ENCODE measurements at regions not wholly inside any gene's neighbourhood (a gene's known extent, or its start where the extent isn't known, plus 50 kb on each side); places are given as distances from the start of the nearest gene placed in this dataset.

GRCh38 chr14:97747316-97747715 is 950.1 kb downstream of the VRK1 start:
- no peak for DNase-seq (ENCODE audit: low read depth in 6 of 9, low spot score in 9 of 9)
- WGBS = 94% methylated on average over 2 of the region's 2 CpGs
- H3K36me3 ChIP-seq (ENCODE audit: control insufficient read depth in 2 of 2, insufficient read depth in 2 of 2, low read length in 1 of 2) = peaks cover 5 to 49% of the 10 kb centered on the region in 2 donors

DNA sequence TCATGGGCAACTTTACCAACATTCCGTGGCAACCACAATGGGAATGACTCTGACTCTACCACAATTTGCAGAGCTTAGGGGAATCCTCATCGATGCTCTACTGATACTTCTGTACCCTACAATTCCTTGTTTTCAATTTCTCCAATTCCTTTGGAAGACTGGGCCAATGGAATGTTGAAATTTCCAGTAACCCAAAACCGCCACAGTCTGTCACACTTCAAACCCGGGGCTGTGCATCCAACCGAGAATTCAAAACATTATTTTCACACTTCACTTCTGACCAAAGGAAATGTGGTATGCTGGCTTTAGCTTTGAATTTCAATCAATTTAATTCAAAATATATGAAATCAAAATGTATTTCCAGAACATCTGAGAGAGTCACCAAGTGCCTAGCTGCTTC is 951.4 kb downstream of the VRK1 start:
- peaks cover 8 to 59% of the 10 kb centered on the region in 2 donors for H3K36me3 ChIP-seq (ENCODE audit: control insufficient read depth in 2 of 2, insufficient read depth in 2 of 2, low read length in 1 of 2)
- no peaks in the 10 kb centered on the region for H3K27me3 ChIP-seq (ENCODE audit: control insufficient read depth in 2 of 2, insufficient read depth in 1 of 2, low read length in 1 of 2)
- DNase-seq (ENCODE audit: low read depth in 6 of 9, low spot score in 9 of 9) = no peak
- peaks cover 0 to 4% of the 10 kb centered on the region in 2 donors for H3K4me1 ChIP-seq (ENCODE audit: control insufficient read depth in 2 of 2, insufficient read depth in 2 of 2, low read length in 2 of 2)
- 95% methylated on average over 5 of the region's 5 CpGs for WGBS
- H3K4me3 ChIP-seq (ENCODE audit: low read length in 2 of 2) = no peak overlapping the region
- H3K27ac ChIP-seq (ENCODE audit: low read depth in 1 of 2, low read length in 1 of 2) = no peak overlapping the region
- no peaks in the 10 kb centered on the region for H3K9me3 ChIP-seq (ENCODE audit: control insufficient read depth in 2 of 2, insufficient read depth in 1 of 2, low read length in 1 of 2)

More at GRCh38 chr14:97747316-97747715, 950.1 kb downstream of the VRK1 start:
- Histone ChIP-seq H3K4me3 (ENCODE audit: low read length in 2 of 2) (no peak overlapping the region), H3K27ac (ENCODE audit: low read depth in 1 of 2, low read length in 1 of 2) (no peak overlapping the region), H3K4me1 (ENCODE audit: control insufficient read depth in 2 of 2, insufficient read depth in 2 of 2, low read length in 2 of 2) (peaks cover 0 to 4% of the 10 kb centered on the region in 2 donors), H3K27me3 (ENCODE audit: control insufficient read depth in 2 of 2, insufficient read depth in 1 of 2, low read length in 1 of 2) (no peaks in the 10 kb centered on the region), H3K9me3 (ENCODE audit: control insufficient read depth in 2 of 2, insufficient read depth in 1 of 2, low read length in 1 of 2) (no peaks in the 10 kb centered on the region)

DNA sequence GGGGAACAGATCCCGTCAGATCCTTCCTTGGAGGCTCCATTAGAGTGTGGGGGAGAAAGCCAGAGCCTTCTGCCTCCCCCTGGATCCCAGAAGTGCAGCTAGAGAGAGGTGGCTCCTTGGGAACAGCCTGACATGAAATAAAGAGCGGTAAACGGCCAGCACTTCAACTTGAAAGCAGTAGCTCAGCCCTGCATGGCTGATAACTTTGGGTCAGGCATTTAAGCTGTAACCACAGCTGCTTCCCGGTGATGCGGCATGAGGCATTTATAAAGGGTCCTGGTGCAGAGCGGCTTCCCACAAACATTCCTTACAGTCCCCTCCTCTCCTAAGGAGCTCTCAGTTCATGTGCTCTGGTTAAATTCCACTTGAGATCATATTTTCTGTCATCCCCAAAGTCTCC is 960.3 kb downstream of the VRK1 start:
- Histone ChIP-seq H3K27me3 (ENCODE audit: control insufficient read depth in 2 of 2, insufficient read depth in 1 of 2, low read length in 1 of 2) (no peaks in the 10 kb centered on the region), H3K4me3 (ENCODE audit: low read length in 2 of 2) (peak overlapping the region in 1 of 2 donors; percentile 57), H3K9me3 (ENCODE audit: control insufficient read depth in 2 of 2, insufficient read depth in 1 of 2, low read length in 1 of 2) (no peaks in the 10 kb centered on the region), H3K4me1 (ENCODE audit: control insufficient read depth in 2 of 2, insufficient read depth in 2 of 2, low read length in 2 of 2) (peaks cover 6 to 37% of the 10 kb centered on the region in 2 donors), H3K27ac (ENCODE audit: low read depth in 1 of 2, low read length in 1 of 2) (peak overlapping the region in 1 of 2 donors; percentile 14), H3K36me3 (ENCODE audit: control insufficient read depth in 2 of 2, insufficient read depth in 2 of 2, low read length in 1 of 2) (peaks cover 3 to 25% of the 10 kb centered on the region in 2 donors)
- no peak for DNase-seq (ENCODE audit: low read depth in 6 of 9, low spot score in 9 of 9)
- 95% methylated on average over 6 of the region's 6 CpGs for WGBS

GRCh38 chr14:97760050-97760449 is 962.9 kb downstream of the VRK1 start:
- H3K36me3 ChIP-seq (ENCODE audit: control insufficient read depth in 2 of 2, insufficient read depth in 2 of 2, low read length in 1 of 2) = peaks cover 0 to 10% of the 10 kb centered on the region in 2 donors
- no peaks in the 10 kb centered on the region for H3K9me3 ChIP-seq (ENCODE audit: control insufficient read depth in 2 of 2, insufficient read depth in 1 of 2, low read length in 1 of 2)
- peaks cover 16 to 57% of the 10 kb centered on the region in 2 donors for H3K4me1 ChIP-seq (ENCODE audit: control insufficient read depth in 2 of 2, insufficient read depth in 2 of 2, low read length in 2 of 2)
- DNase-seq (ENCODE audit: low read depth in 6 of 9, low spot score in 9 of 9) = no peak
- no peaks in the 10 kb centered on the region for H3K27me3 ChIP-seq (ENCODE audit: control insufficient read depth in 2 of 2, insufficient read depth in 1 of 2, low read length in 1 of 2)
- WGBS = 87% methylated on average over 1 of the region's 1 CpG
- peak overlapping the region in 1 of 2 donors; percentile 86 for H3K27ac ChIP-seq (ENCODE audit: low read depth in 1 of 2, low read length in 1 of 2)
- peak overlapping the region; percentile 1 to 57 for H3K4me3 ChIP-seq (ENCODE audit: low read length in 2 of 2)

GRCh38 chr14:97762386-97762785 is 965.2 kb downstream of the VRK1 start:
- 38% methylated on average over 5 of the region's 5 CpGs for WGBS
- no peaks in the 10 kb centered on the region for H3K27me3 ChIP-seq (ENCODE audit: control insufficient read depth in 2 of 2, insufficient read depth in 1 of 2, low read length in 1 of 2)
- H3K9me3 ChIP-seq (ENCODE audit: control insufficient read depth in 2 of 2, insufficient read depth in 1 of 2, low read length in 1 of 2) = no peaks in the 10 kb centered on the region
- peak overlapping the region; percentile 42 to 57 for H3K4me3 ChIP-seq (ENCODE audit: low read length in 2 of 2)
- peak overlapping the region; percentile 62 to 86 for H3K27ac ChIP-seq (ENCODE audit: low read depth in 1 of 2, low read length in 1 of 2)
- peak in 3 of 9 donors; percentile 41 to 55 (median 48) for DNase-seq (ENCODE audit: low read depth in 6 of 9, low spot score in 9 of 9)
- peaks cover 16 to 68% of the 10 kb centered on the region in 2 donors for H3K4me1 ChIP-seq (ENCODE audit: control insufficient read depth in 2 of 2, insufficient read depth in 2 of 2, low read length in 2 of 2)
- no peaks in the 10 kb centered on the region for H3K36me3 ChIP-seq (ENCODE audit: control insufficient read depth in 2 of 2, insufficient read depth in 2 of 2, low read length in 1 of 2)

DNA sequence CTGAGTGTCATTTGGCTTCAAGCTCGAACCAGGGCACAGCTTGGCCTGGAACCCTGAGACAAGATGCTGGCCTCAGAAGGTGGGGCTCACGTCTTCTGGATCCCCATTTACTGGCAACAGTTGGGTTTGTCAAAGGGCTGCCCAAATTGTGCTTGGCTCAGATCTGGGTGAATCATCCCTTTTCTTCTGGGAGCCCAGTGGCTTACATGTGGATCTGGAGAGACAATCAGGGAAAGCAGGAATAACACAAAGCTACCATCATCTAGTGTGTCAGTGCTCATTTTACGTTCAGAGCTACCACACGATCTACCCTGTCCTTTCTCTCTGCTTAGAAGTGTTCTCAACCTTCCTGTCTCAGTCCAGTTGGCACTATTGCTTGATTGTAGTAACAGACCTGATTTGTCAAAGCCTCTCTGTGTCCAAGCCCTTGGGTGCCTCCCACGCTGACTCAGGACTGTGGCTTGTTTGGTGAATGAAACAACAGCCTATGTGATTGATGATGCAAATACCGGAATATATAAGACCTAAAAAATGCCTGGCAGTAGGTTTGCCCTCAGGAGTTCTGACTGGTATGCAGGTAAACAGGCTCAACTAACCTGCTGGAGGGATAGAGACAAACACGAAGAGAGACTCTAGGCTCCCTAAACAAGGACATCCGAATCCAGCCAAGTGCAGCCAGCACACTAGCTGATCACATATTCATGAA is 974.3 kb downstream of the VRK1 start:
- no peak overlapping the region for H3K27ac ChIP-seq (ENCODE audit: low read depth in 1 of 2, low read length in 1 of 2)
- H3K4me1 ChIP-seq (ENCODE audit: control insufficient read depth in 2 of 2, insufficient read depth in 2 of 2, low read length in 2 of 2) = peaks cover 22 to 89% of the 10 kb centered on the region in 2 donors
- WGBS = 85% methylated on average over 8 of the region's 8 CpGs
- no peak for DNase-seq (ENCODE audit: low read depth in 6 of 9, low spot score in 9 of 9)
- H3K27me3 ChIP-seq (ENCODE audit: control insufficient read depth in 2 of 2, insufficient read depth in 1 of 2, low read length in 1 of 2) = no peaks in the 10 kb centered on the region
- H3K4me3 ChIP-seq (ENCODE audit: low read length in 2 of 2) = no peak overlapping the region
- H3K36me3 ChIP-seq (ENCODE audit: control insufficient read depth in 2 of 2, insufficient read depth in 2 of 2, low read length in 1 of 2) = peaks cover 0 to 2% of the 10 kb centered on the region in 2 donors
- H3K9me3 ChIP-seq (ENCODE audit: control insufficient read depth in 2 of 2, insufficient read depth in 1 of 2, low read length in 1 of 2) = peaks cover 0 to 5% of the 10 kb centered on the region in 2 donors

- H3K27ac ChIP-seq (ENCODE audit: low read depth in 1 of 2, low read length in 1 of 2) = peak overlapping the region in 1 of 2 donors; percentile 38
- H3K36me3 ChIP-seq (ENCODE audit: control insufficient read depth in 2 of 2, insufficient read depth in 2 of 2, low read length in 1 of 2) = peaks cover 0 to 2% of the 10 kb centered on the region in 2 donors
- peaks cover 40 to 90% of the 10 kb centered on the region in 2 donors for H3K4me1 ChIP-seq (ENCODE audit: control insufficient read depth in 2 of 2, insufficient read depth in 2 of 2, low read length in 2 of 2)
- H3K4me3 ChIP-seq (ENCODE audit: low read length in 2 of 2) = no peak overlapping the region
- 94% methylated on average over 6 of the region's 6 CpGs for WGBS
- no peaks in the 10 kb centered on the region for H3K27me3 ChIP-seq (ENCODE audit: control insufficient read depth in 2 of 2, insufficient read depth in 1 of 2, low read length in 1 of 2)
- no peak for DNase-seq (ENCODE audit: low read depth in 6 of 9, low spot score in 9 of 9)
- H3K9me3 ChIP-seq (ENCODE audit: control insufficient read depth in 2 of 2, insufficient read depth in 1 of 2, low read length in 1 of 2) = peaks cover 0 to 2% of the 10 kb centered on the region in 2 donors
These were observed 976.4 kb downstream of the VRK1 start for GRCh38 chr14:97773598-97773997.

- no peak overlapping the region for H3K4me3 ChIP-seq (ENCODE audit: low read length in 2 of 2)
- H3K4me1 ChIP-seq (ENCODE audit: control insufficient read depth in 2 of 2, insufficient read depth in 2 of 2, low read length in 2 of 2) = peaks cover 38 to 68% of the 10 kb centered on the region in 2 donors
- H3K9me3 ChIP-seq (ENCODE audit: control insufficient read depth in 2 of 2, insufficient read depth in 1 of 2, low read length in 1 of 2) = peaks cover 0 to 5% of the 10 kb centered on the region in 2 donors
- H3K36me3 ChIP-seq (ENCODE audit: control insufficient read depth in 2 of 2, insufficient read depth in 2 of 2, low read length in 1 of 2) = peaks cover 0 to 2% of the 10 kb centered on the region in 2 donors
- DNase-seq (ENCODE audit: low read depth in 6 of 9, low spot score in 9 of 9) = peak in 8 of 9 donors; percentile 50 to 91 (median 78)
- peak overlapping the region; percentile 86 to 91 for H3K27ac ChIP-seq (ENCODE audit: low read depth in 1 of 2, low read length in 1 of 2)
- WGBS = 9% methylated on average over 5 of the region's 5 CpGs
- no peaks in the 10 kb centered on the region for H3K27me3 ChIP-seq (ENCODE audit: control insufficient read depth in 2 of 2, insufficient read depth in 1 of 2, low read length in 1 of 2)
These were observed 979.8 kb downstream of the VRK1 start for GRCh38 chr14:97776890-97777558.
